Fibroblast of skin of right biceps (primary cell): ENCODE measurements at regions not wholly inside any gene's neighbourhood (a gene's known extent, or its start where the extent isn't known, plus 50 kb on each side); places are given as distances from the start of the nearest gene placed in this dataset.
"Not testable (repeated sequence)": the region's sequence is repeated elsewhere in the genome, so short reads cannot be mapped to it uniquely, and the experiment has no call there.

Experiments used
- DNase-seq: peaks from one replicate; pipeline ENCODE4 v3.0.0-alpha.2; 2013

DNA sequence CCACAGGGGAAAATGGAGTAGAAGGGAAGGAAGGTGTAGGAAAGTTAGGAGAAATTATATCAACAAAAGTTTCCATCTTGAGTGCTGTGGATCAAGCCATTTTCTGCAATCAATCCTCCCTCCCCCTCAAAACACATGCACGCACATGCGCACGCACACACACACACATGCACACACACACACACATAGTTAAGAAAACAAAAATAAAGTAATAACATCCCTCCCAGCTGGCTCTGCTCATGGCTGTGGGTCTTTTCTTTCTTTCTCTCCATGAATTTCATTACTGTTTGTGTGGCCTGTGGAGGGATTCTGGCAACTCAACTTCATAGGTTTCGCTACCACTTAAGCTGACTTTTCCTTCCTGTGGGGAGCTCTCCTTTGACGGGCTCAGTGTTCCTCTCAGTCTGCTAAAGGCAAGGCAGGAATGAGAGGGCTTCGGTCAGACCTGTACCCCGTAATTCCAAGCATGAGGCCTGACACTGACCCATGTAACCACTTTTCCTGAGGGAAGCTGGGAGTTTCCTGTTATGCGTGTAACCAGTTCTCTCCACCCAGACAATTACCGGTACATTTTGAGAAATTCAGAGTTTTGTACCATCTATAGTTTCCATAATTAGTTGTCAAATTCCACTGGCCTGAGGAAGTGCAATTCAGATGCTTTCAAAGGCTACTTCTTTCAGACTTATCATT is 79.8 kb downstream of the ZNF92 start:
- DNase-seq = no peak

DNA sequence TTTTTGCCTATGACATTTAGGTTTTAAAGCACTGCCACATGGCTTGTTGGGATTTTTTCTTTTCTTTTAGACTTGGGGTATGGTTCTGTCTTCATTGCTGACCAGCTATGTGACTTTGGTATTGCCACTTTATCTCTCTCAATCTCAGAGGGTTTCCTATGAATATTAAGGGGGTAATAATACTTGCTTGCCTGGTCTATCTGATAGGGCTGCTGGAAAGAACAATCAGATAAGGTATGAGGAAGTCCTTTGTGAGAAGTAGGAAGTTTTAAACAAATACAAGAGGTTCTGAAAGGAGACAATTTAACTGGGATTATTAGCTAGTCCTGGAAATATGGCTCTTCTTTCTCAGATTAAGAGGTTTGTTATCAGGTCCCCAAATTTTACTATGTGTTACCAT is 80.8 kb downstream of the ZNF92 start:
- DNase-seq = no peak

DNA sequence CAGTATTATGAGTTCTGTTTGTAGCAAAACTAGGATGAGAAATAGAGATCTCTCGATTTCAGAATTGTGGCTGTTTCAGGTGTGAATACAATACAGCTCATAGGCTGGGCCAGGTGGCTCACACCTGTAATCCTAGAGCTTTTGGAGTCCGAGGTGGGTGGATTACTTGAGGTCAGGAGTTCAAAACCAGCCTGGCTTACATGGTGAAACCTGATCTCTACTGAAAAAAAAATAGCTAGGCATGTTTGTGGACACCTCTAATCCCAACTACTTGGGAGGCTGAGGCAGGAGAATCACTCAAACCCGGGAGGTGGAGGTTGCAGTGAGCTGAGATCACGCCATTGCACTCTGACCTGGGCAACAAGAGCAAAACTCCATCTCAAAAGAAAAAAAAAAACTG is 81.4 kb downstream of the ZNF92 start:
- not testable (repeated sequence) for DNase-seq

DNA sequence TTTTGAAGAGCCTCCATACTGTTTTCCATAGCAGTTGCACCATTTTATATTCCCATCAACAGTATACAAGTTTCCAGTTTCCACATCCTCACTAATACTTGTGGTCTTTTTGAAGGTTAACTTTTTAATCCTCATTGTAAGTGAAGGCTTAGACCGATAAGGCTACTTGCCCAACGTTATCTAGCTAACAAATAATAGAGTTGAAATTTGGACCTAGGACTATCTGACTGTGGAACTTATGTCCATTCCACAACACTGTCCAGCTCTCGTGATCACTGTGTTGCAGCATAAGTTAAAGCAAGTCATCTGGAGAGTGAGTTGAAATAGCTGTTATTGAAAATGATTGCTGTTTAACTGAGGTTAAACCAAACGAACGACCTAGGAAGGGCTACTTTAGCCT is 84.0 kb downstream of the ZNF92 start:
- no peak for DNase-seq

DNA sequence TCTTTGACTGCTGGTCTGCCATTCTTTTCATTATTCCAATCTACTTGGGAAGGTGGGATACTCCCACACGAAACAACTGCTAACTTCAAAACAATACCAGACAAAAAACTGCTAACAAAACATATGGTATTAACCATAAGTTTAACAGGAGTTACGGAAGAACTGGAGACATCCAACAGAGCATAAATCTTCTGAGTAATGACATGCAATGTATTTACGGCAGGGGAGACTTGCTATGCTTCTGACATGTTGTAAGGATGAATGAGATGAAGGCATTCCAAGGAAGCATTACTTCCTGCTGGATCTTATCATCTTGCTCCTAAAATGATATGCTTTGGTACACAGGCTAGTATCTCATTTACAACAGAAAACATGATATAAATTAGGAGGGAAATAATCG is 85.8 kb downstream of the ZNF92 start:
- no peak for DNase-seq

DNA sequence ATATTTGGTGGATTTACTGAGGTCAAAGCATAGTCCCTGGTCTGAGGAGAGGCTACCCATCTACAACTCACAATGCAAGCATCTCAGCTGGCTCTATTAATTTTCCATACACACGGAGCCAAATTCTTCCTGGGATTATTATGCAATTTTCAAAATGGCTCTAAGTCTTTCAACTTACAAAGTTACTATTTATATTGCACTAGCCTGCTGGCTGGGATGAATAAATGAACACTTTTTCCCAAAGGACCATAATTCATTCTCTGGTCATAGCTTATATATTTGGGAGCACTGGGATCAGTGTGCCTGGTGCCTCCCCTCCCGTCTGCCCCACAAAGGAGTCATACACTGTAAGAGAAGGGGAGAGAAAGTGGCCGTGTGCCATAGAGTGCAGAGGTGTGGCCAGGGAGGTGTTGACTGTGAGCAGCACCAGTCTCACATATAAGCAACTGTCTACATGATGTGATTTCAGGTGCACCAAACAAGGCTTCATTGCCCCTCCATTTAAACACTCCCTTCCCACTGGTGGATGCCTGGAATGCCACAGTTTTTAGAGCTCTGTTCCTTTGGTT is 88.6 kb downstream of the ZNF92 start:
- no peak for DNase-seq

DNA sequence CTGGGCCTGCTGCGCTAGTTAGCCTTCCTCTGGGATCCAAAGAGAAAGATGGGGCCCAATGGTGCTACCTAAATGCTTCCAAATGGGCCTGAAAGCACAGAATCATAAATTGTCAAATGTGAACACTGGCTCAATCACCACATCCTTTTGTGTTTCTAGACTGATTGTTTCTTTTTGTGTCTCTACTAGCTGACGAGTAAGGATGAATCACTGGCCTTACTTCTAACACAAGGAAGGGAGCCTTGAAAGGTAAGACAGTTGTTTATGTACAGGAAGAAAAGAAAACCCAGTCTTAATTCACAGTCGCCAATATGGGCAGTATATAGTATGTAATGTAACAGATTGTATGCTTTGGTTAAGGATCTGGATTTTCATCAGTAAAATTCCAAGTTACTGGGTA is 89.5 kb downstream of the ZNF92 start:
- DNase-seq = no peak

DNA sequence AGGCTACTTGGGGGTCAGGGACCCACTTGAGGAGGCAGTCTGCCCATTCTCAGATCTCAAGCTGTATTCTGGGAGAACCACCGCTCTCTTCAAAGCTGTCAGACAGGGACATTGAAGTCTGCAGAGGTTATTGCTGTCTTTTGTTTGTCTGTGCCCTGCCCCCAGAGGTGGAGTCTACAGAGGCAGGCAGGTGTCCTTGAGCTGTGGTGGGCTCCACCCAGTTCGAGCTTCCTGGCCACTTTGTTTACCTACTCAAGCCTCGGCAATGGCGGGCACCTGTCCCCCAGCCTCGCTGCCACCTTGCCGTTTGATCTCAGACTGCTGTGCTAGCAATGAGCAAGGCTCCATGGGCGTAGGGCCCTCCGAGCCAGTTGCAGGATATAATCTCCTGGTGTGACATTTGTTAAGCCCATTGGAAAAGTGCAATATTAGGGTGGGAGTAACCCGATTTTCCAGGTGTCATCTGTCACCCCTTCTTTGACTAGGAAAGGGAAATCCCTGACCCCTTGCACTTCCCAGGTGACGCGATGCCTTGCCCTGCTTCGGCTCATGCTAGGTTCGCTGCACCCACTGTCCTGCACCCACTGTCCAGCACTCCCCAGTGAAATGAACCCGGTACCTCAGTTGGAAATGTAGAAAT is 96.4 kb downstream of the ZNF92 start:
- not testable (repeated sequence) for DNase-seq

DNA sequence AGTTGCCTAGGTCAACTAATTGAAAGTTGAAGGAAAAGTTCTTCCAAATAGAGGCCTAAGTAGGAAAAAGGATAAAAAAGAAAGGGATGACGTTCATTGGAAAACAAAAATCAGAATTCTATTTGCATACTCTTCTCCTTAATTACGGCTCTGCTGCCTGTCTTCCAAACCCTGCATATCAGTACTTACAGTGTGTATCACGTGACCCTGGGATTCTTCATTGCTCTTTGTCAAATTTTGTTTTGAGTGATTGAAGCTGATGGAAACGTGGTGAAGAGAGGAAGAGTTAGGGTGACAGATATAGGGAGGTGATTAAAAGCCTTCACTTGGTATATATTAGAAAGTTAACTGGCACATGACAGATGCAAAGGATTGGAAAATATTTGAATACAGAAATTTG is 97.9 kb downstream of the ZNF92 start:
- DNase-seq = no peak

DNA sequence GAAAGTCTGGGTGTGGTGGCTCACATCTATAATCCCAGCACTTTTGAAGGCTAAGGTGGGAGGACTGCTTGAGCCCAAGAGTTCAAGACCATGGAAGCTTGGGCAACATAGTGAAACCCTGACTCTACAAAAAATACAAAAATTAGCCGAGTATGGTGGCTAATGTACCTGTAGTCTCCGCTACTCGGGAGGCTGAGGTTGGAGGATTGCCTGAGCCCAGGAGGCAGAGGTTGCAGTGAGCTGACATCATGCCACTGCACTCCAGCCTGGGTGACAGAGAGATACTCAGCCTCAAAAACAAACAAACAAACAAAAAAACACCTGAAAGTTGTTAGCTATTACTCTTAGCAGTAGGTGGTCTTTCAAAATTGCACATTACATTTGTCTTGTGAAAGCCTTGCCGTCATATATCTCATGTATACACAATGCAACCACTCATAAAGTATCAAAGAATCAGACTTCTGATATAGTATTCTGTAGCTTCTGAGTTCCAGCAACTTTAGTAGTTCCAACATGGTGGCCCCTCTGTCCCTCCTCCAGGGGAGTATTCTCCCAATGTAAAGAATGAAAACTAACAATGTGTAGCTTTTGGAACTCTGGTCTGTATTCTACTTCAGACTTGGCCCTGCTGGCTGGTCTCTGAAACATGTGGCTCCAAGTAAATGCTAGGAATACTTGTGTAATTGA is 101.5 kb downstream of the ZNF92 start:
- DNase-seq = no peak

DNA sequence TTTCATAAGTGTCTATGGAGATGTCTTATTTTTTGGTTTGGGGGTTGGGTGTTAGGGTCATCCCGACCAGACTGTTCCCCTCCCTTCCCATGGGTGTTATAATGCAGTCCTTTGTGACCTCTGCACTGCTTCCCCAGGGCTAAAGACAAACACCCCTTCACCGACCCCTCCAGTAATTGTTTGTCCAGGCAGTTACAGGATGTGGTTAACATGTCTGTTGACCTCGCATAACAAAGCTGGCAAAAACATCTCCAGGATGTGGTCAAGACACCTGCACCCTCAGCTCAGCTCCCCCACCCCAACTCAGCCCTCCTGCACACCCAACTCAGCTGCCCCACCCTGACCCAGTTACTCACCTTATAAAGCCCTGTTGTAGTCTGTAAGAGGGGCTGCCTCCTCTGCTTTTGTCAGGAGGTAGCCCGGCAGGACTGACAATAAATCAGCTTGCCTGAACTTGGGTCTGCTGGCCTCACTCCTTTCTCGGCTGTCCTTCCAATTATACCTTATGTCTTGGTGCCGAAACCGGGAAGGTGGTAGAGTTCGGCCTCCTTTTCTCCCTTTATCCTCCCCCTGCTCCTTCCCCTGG is 102.2 kb downstream of the ZNF92 start:
- no peak for DNase-seq

DNA sequence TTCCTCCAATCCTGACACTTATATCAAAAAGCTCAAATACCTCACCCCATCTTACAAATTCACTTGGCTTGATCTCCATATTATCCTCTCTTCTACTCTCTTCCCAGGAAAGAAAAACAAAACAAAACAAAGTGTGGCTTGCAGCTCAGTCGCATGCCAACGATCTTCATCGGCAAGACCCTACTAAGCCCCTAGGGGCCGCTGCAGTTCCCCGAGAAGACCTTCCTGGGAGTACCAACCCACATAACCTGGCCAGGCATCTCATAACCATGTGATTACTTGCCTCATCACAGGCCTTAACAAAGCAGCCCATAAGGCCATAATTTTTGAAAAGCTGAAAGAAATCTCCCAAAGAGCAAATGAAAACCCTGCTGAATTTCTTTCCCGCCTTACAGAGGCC is 103.7 kb downstream of the ZNF92 start:
- no peak for DNase-seq

DNA sequence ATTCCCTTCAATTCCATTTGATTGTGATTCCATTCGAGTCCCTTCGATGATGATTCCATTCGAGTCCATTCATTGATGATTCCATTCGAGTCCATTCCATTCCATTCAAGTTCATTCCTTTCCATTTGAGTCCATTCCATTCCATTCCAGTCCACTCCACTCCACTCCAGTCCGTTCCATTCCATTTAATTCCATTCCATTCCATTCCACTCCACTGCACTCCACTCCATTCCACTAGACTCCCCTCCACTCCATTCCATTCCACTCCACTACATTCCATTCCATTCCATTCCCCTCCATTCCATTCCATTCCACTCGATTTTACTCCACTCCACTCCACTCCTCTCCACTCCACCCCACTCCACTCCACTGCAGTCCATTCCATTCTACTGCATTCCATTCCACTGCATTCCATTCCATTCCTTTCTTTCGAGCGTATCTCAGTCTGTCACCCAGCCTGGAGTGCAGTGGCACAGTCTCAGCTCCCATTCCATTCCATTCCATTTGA is 115.7 kb downstream of the ZNF92 start:
- no peak for DNase-seq

DNA sequence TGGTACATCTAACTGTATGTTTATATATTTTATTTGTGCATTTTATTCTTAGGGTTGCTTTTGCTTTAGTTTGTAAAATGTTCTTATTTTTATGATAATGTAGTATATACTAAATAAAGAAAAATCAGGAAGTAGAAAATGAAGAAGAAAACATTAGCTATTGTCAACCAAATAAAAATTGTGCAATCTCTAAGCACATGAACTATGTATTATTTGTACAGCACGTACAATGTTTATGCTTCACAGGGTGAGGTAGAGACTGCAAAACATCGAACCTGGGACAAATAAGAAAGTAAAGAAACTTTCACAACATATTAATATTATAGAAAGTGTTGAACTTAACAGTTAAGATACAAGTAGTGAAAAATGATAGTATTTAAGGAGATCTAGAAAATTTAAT is 123.0 kb downstream of the ZNF92 start:
- DNase-seq = not testable (repeated sequence)

DNA sequence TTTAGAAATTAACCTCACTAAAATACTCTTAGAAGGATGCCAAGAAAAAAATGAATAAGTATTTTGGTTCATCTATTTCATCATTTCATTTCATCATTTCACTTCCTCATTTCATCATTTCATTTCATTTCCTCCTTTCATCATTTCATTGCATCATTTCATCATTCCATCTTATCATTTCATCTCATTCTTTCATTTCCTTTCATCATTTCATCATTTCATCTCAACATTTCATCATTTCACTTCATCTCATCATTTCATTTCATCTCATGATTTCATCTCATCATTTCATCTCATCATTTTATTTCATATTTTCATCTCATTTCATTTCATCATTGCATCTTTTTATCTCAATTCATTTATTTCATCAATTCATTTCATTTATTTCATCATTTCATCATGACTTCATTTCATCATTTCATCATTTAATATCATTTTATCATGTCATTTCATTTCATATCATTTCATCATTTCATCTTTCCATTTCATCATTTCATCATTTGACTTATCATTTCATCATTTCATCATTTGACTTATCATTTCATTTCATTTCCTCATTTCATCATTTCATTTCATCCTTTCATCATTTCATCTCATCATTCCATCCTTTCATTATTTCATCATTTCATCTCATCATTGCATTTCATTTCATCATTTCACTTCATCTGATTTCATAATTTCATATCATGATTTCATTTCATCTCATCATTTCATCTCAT is 129.9 kb downstream of the ZNF92 start:
- DNase-seq = no peak

DNA sequence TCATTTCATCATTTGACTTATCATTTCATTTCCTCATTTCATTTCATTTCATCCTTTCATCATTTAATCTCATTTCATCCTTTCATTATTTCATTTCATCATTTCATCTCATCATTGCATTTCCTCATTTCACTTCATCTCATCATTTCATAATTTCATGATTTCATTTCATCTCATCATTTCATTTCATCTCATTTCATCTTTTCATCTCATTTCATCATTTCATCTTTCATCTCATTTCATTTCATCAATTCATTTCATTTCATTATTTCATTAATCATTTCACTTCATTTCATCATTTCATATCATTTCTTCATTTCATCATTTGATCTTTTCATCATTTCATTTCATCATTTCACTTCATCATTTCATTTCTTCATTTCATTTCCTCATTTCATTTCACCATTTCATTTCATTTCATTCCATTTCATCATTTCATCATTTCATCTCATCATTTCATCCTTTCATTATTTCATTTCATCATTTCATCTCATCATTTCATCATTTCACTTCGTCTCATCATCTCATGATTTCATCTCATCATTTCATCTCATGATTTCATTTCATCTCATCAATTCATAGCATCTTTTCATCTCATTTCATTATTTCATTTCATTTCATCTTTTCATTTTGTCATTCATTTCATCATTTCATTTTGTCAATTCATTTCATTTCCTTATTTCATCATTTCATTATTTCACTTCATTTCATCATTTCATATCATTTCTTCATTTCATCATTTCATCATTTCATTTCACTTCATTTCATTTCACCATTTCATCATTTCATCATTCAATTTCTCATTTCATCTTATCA is 131.1 kb downstream of the ZNF92 start:
- not testable (repeated sequence) for DNase-seq

DNA sequence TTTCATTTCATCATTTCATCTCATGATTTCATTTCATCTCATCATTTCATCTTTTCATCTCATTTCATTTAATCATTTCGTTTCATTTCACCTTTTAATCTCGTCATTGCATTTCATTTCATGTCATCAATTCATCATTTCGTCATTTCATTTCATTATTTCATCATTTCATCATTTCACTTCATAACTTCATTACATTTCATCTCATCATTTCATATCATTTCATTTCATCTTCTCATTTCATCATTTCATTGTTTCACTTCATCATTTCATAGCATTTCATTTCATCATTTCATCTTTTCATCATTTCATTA is 131.6 kb downstream of the ZNF92 start:
- DNase-seq = not testable (repeated sequence)

DNA sequence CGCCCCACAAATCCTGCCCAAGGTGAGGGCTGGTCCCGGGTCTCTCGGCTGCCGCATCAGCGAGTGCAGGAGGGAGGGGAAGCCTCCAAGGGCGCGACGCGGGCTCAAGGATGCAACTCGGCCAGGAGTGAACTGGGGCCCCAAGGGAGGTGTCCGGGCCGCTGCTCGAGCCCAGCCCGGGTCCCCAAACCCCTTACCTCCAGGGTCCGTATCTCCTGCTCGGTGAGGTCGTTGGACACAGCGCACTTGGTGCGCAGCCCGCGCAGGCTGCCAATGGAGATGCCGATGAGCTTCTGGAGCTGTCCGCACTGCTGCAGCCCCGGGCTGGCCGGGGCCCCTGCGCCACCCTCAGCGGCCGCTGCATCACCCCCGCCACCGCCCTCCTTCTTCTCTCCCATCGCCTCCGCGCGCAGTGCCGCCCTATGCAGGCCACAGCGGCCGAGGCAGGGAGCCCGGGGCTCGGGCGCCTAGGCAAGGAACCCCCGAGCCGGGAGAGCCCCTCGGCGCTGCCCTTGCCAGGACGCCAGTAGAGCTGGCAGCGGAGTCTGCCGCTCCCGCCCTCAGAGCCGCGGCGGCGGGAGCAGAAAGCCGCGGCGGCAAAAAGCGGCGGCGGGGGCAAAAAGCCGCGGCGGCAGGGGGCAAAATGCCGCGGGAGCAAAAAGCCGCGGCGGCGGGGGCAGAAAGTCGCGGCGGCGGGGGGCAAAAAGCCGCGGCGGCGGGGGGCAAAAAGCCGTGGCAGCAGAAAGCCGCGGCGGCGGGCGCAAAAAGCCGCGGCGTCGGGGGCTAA is 135.1 kb downstream of the ZNF92 start:
- DNase-seq = not testable (repeated sequence)

DNA sequence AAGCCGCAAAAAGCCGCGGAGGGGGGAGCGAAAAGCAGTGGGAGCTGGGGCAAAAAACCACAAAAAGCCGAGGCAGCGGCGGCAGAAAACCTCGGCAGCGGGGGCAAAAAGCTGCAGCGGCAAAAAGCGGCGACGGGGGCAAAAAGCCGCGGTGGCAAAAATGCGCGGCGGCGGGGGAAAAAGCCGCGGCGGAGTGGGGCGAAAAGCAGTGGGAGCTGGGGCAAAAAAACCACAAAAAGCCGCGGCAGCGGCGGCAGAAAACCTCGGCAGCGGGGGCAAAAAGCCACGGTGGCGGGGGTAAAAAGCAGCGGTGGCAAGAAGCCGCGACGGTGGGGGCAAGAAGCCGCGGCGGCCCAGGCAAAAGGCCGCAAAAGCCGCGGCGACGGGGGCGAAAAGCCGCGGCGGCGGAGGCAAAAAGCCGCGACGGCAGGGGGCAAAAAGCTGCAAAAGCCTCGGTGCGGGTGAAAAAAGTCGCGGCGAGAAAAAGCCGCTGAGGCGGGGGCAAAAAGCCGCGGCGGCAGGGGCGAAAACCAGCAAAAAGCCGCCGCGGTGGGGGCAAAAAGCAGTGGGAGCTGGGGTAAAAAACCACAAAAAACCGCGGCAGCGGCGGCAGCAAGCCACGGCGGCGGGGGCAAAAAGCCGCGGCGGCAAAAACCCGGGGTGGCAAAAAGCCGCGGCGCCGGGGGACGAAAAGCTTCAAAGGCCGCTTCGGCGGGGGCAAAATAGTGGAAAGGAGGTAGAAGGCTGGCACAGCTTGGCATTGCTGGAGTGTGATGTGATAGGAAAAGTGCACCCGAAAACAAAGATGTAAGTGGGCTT is 135.9 kb downstream of the ZNF92 start:
- no peak for DNase-seq

DNA sequence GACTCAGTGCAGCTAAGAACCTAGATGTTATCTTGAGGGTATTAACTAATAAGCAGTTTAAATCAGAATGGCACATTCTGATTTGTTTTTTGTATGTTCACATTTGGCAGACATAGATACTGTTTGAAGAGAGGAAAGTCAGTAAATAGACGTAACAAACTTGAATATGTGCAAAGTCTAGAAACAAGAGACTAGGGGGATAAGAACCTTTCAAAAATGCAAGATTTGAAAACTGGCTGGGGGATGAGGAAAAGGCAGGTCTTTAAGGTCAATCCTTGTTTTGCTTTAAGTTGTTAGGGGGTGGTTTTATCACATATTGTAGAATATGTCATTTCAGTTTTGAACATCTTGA is 136.5 kb downstream of the ZNF92 start:
- DNase-seq = not testable (repeated sequence)
